ENCODE measurements at regions not wholly inside any gene's neighbourhood (a gene's known extent, or its start where the extent isn't known, plus 50 kb on each side); places are given as distances from the start of the nearest gene placed in this dataset.

DNA sequence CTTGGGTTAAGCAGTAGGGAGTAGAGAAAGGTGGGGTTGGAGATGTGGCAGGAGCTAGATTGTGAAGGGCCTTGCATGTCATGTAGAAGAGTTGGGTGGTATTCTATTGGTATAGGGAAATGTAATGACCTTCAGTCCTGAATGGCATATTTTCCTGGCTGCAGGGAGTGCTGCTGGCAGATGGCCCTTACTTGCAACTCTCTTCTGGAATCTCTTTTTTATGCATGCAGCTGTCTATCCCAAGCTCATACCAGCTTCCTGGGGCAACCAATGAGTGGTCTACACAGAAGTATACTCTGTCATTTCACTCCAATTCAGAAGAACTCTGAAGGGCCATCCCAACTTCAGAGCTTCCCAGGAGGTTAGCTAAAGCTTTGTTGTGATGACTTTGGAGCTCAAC is 144.7 kb upstream of the ANKRD28 start:
- ATAC-seq, result no peak
- TF ChIP-seq, protein P1, sequence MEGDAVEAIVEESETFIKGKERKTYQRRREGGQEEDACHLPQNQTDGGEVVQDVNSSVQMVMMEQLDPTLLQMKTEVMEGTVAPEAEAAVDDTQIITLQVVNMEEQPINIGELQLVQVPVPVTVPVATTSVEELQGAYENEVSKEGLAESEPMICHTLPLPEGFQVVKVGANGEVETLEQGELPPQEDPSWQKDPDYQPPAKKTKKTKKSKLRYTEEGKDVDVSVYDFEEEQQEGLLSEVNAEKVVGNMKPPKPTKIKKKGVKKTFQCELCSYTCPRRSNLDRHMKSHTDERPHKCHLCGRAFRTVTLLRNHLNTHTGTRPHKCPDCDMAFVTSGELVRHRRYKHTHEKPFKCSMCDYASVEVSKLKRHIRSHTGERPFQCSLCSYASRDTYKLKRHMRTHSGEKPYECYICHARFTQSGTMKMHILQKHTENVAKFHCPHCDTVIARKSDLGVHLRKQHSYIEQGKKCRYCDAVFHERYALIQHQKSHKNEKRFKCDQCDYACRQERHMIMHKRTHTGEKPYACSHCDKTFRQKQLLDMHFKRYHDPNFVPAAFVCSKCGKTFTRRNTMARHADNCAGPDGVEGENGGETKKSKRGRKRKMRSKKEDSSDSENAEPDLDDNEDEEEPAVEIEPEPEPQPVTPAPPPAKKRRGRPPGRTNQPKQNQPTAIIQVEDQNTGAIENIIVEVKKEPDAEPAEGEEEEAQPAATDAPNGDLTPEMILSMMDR (IDR thresholded peaks at IDR 0.05), result no peak
- intact Hi-C loops (cut with DNase I, micrococcal nuclease), result no loop called here
- Histone ChIP-seq H3K4me3 (no peak overlapping the region), H3K4me1 (ENCODE audit: low read depth) (no peaks in the 10 kb centered on the region), H3K36me3 (ENCODE audit: low read depth) (no peaks in the 10 kb centered on the region), H3K9me3 (no peaks in the 10 kb centered on the region)
- DNase-seq, result no peak

DNA sequence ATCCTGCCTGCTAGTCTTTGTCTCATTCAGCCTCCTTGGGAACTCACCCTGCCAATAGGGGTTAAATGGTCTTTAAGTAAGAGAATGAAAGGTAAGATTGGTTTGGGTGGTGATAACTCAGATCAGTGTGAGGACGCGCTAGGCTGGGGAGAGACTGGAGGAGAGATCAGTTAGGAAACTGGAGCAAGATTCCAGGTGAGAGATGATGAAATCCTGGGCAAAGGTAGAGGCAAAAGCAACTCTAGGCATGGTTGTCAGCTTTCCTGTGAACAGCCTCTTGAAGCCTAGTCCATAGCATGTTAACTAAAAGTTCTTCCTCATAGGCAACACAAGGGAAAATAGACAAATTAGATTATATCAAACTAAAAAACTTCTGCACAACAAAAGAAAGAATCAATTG is 145.2 kb upstream of the ANKRD28 start:
- Histone ChIP-seq H3K4me1 (ENCODE audit: low read depth) (no peaks in the 10 kb centered on the region), H3K36me3 (ENCODE audit: low read depth) (no peaks in the 10 kb centered on the region), H3K9me3 (no peaks in the 10 kb centered on the region), H3K4me3 (no peak overlapping the region)
- intact Hi-C loops (cut with DNase I, micrococcal nuclease), result no loop called here
- TF ChIP-seq, protein P1 (IDR thresholded peaks at IDR 0.05), result no peak
- DNase-seq (no peak), ATAC-seq (no peak)

DNA sequence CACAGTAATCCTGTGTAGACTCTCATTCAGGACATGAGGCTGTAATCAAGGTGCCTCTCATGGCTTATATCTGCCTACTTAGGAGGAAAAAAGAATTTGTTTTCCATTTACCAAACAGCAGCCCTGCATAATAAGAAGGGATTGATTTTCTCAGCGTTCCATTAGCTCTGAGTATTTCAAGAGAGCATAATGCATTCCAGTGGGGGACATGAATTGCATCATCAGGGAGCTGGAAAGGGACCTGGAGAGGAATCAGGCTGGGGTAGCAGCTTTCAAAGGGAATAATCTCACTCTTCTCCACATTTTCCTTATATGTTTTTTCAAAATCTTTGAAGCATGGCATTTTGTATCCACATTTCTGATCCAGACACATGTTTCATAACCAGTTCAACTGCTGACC is 150.6 kb upstream of the ANKRD28 start:
- no peaks in the 10 kb centered on the region for H3K4me1 ChIP-seq (ENCODE audit: low read depth)
- ATAC-seq, result no peak
- TF ChIP-seq, protein P1 (IDR thresholded peaks at IDR 0.05), result no peak
- H3K9me3 ChIP-seq, result no peaks in the 10 kb centered on the region
- no peaks in the 10 kb centered on the region for H3K36me3 ChIP-seq (ENCODE audit: low read depth)
- no peak overlapping the region for H3K4me3 ChIP-seq
- DNase-seq, result no peak
- intact Hi-C loops (cut with DNase I, micrococcal nuclease), result no loop called here

DNA sequence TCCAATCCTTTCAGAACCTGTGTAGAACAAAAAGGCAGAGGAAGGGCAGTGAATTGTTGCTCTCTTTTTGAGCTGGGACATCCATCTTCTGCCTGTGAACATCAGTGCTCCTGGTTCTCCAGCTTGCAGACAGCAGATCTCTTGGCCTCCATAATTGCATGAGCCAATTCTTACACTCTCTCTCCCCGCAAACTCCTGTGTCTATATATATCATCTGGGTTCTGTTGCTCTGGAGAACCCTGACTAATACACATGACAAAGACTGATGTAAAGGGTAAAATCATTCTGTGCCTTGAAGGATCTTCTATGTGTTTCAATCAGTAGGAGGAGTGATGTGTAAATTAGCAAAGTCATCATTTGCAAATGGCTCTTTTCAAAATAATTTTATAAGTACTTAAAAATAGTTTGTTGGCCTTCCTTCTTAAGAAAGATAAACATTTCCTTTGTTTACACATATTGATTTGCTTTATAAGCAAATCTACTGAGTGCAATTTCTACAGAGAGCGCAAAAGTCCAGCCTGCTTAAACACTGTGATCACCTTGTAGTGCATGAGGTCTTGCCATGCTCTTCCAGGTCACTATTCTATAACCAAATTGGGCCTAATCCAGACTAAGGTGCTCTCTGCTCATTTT is 154.9 kb upstream of the ANKRD28 start:
- Histone ChIP-seq H3K36me3 (ENCODE audit: low read depth) (no peaks in the 10 kb centered on the region), H3K9me3 (no peaks in the 10 kb centered on the region), H3K4me3 (no peak overlapping the region), H3K4me1 (ENCODE audit: low read depth) (no peaks in the 10 kb centered on the region)
- DNase-seq (no peak), ATAC-seq (no peak)
- intact Hi-C loops (cut with DNase I, micrococcal nuclease), result no loop called here
- TF ChIP-seq, protein P1 (IDR thresholded peaks at IDR 0.05), result no peak

DNA sequence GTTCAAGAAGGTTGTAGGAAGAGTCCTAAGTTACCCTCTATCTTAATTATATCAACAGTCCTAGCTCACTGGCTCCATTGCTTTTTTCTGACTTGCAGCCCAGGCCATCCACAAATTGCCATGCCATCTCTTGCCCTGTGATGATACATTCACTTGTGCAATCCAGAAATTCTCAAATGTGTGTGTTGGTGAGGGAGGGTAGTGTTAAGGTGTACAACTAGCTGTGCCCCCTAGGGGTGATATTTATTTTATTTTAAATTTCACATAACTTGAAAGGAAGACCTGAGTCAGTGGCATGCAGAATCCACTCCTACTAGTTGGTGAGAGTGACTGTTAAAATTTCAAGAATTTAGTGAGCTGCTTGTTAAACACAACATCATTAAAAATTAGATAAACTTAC is 156.1 kb upstream of the ANKRD28 start:
- Histone ChIP-seq H3K4me3 (no peak overlapping the region), H3K9me3 (no peaks in the 10 kb centered on the region), H3K36me3 (ENCODE audit: low read depth) (no peaks in the 10 kb centered on the region), H3K4me1 (ENCODE audit: low read depth) (no peaks in the 10 kb centered on the region)
- TF ChIP-seq, protein P1 (IDR thresholded peaks at IDR 0.05), result no peak
- intact Hi-C loops (cut with DNase I, micrococcal nuclease), result no loop called here
- DNase-seq (no peak), ATAC-seq (no peak)

DNA sequence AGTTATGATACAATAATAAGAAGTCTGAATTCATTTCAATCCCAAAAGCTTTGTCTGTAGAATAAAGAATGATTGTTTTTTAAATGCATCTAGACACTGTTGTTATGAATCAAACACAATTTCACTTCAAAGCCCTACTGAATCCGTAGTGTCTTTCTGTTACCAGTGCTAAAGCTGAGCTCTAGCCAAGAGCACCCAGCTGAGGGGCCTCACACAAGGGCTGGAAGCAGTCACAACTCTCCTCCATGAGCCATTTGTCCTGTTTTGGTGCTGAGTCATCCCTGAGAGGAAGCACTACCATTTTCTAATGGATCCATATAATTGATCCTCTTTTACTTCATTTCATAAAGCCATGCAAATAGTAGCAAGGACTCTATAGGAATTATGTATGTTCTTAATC is 158.2 kb upstream of the ANKRD28 start:
- DNase-seq (no peak), ATAC-seq (no peak)
- Histone ChIP-seq H3K36me3 (ENCODE audit: low read depth) (no peaks in the 10 kb centered on the region), H3K4me1 (ENCODE audit: low read depth) (no peaks in the 10 kb centered on the region), H3K9me3 (no peaks in the 10 kb centered on the region), H3K4me3 (no peak overlapping the region)
- intact Hi-C loops (cut with DNase I, micrococcal nuclease), result no loop called here
- TF ChIP-seq, protein P1 (IDR thresholded peaks at IDR 0.05), result no peak
